ENCODE measurements at regions not wholly inside any gene's neighbourhood (a gene's known extent, or its start where the extent isn't known, plus 50 kb on each side); places are given as distances from the start of the nearest gene placed in this dataset.

GRCh38 chr9:115513148-115513547 lies 395.2 kb upstream of the TNC start:
- H3K9me2 ChIP-seq (replicated peaks; ENCODE audit: low read depth, low read length) = no peaks in the 10 kb centered on the region
- H3K4me2 ChIP-seq (ENCODE audit: low read depth, low read length, poor library complexity, severe bottlenecking) = no peak overlapping the region
- no peaks in the 10 kb centered on the region for H3K36me3 ChIP-seq (ENCODE audit: insufficient read depth, low read length)
- H3K27me3 ChIP-seq (ENCODE audit: insufficient read depth, low read length, poor library complexity, severe bottlenecking) = no peaks in the 10 kb centered on the region
- no peaks in the 10 kb centered on the region for H3F3A ChIP-seq (ENCODE audit: low read depth)
- H3K79me2 ChIP-seq (ENCODE audit: insufficient read depth, low read length) = no peaks in the 10 kb centered on the region
- H3K9me3 ChIP-seq (ENCODE audit: insufficient read depth, low read depth, low read length) = no peaks in the 10 kb centered on the region
- H3K4me3 ChIP-seq (ENCODE audit: low read length, poor library complexity, severe bottlenecking) = no peak overlapping the region
- no peak overlapping the region for H3K9ac ChIP-seq (ENCODE audit: low read depth, low read length, poor library complexity, severe bottlenecking)
- no peaks in the 10 kb centered on the region for H3K4me1 ChIP-seq (ENCODE audit: insufficient read depth, low read length, poor library complexity, severe bottlenecking)
- no peak overlapping the region for H2AFZ ChIP-seq (ENCODE audit: low read length)
- no peaks in the 10 kb centered on the region for H4K20me1 ChIP-seq (ENCODE audit: insufficient read depth, low read length, poor library complexity, severe bottlenecking)
- no peak for TF ChIP-seq EZH2phosphoT487 (IDR thresholded peaks at IDR 0.05; ENCODE audit: borderline replicate concordance)
- TF ChIP-seq, protein P1, sequence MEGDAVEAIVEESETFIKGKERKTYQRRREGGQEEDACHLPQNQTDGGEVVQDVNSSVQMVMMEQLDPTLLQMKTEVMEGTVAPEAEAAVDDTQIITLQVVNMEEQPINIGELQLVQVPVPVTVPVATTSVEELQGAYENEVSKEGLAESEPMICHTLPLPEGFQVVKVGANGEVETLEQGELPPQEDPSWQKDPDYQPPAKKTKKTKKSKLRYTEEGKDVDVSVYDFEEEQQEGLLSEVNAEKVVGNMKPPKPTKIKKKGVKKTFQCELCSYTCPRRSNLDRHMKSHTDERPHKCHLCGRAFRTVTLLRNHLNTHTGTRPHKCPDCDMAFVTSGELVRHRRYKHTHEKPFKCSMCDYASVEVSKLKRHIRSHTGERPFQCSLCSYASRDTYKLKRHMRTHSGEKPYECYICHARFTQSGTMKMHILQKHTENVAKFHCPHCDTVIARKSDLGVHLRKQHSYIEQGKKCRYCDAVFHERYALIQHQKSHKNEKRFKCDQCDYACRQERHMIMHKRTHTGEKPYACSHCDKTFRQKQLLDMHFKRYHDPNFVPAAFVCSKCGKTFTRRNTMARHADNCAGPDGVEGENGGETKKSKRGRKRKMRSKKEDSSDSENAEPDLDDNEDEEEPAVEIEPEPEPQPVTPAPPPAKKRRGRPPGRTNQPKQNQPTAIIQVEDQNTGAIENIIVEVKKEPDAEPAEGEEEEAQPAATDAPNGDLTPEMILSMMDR (conservative IDR thresholded peaks at IDR 0.05; ENCODE audit: low read length) = no peak

GRCh38 chr9:115514454-115514853 lies 396.5 kb upstream of the TNC start:
- H3K9ac ChIP-seq (ENCODE audit: low read depth, low read length, poor library complexity, severe bottlenecking) = no peak overlapping the region

GRCh38 chr9:115517335-115518075 lies 399.5 kb upstream of the TNC start:
- Histone ChIP-seq H4K20me1 (ENCODE audit: insufficient read depth, low read length, poor library complexity, severe bottlenecking) (no peaks in the 10 kb centered on the region), H3K4me1 (ENCODE audit: insufficient read depth, low read length, poor library complexity, severe bottlenecking) (no peaks in the 10 kb centered on the region), H3K27me3 (ENCODE audit: insufficient read depth, low read length, poor library complexity, severe bottlenecking) (no peaks in the 10 kb centered on the region), H3K9ac (ENCODE audit: low read depth, low read length, poor library complexity, severe bottlenecking) (no peak overlapping the region), H3K36me3 (ENCODE audit: insufficient read depth, low read length) (no peaks in the 10 kb centered on the region), H3K4me2 (ENCODE audit: low read depth, low read length, poor library complexity, severe bottlenecking) (no peak overlapping the region), H3K79me2 (ENCODE audit: insufficient read depth, low read length) (no peaks in the 10 kb centered on the region), H3K4me3 (ENCODE audit: low read length, poor library complexity, severe bottlenecking) (no peak overlapping the region), H3K9me3 (ENCODE audit: insufficient read depth, low read depth, low read length) (no peaks in the 10 kb centered on the region), H2AFZ (ENCODE audit: low read length) (no peak overlapping the region), H3K9me2 (replicated peaks; ENCODE audit: low read depth, low read length) (no peaks in the 10 kb centered on the region), H3F3A (ENCODE audit: low read depth) (no peaks in the 10 kb centered on the region)
- TF ChIP-seq EZH2phosphoT487 (IDR thresholded peaks at IDR 0.05; ENCODE audit: borderline replicate concordance) = no peak
- TF ChIP-seq, protein P1 (conservative IDR thresholded peaks at IDR 0.05; ENCODE audit: low read length) = no peak

More at GRCh38 chr9:115514454-115514853, 396.5 kb upstream of the TNC start:
- H3F3A ChIP-seq (ENCODE audit: low read depth) = no peaks in the 10 kb centered on the region
- H3K9me3 ChIP-seq (ENCODE audit: insufficient read depth, low read depth, low read length) = no peaks in the 10 kb centered on the region
- H2AFZ ChIP-seq (ENCODE audit: low read length) = no peak overlapping the region
- no peak overlapping the region for H3K4me3 ChIP-seq (ENCODE audit: low read length, poor library complexity, severe bottlenecking)
- H4K20me1 ChIP-seq (ENCODE audit: insufficient read depth, low read length, poor library complexity, severe bottlenecking) = no peaks in the 10 kb centered on the region
- no peak overlapping the region for H3K4me2 ChIP-seq (ENCODE audit: low read depth, low read length, poor library complexity, severe bottlenecking)
- no peaks in the 10 kb centered on the region for H3K9me2 ChIP-seq (replicated peaks; ENCODE audit: low read depth, low read length)
- no peaks in the 10 kb centered on the region for H3K4me1 ChIP-seq (ENCODE audit: insufficient read depth, low read length, poor library complexity, severe bottlenecking)
- no peaks in the 10 kb centered on the region for H3K27me3 ChIP-seq (ENCODE audit: insufficient read depth, low read length, poor library complexity, severe bottlenecking)
- TF ChIP-seq EZH2phosphoT487 (IDR thresholded peaks at IDR 0.05; ENCODE audit: borderline replicate concordance) = no peak
- TF ChIP-seq, protein P1 (conservative IDR thresholded peaks at IDR 0.05; ENCODE audit: low read length) = no peak
- H3K36me3 ChIP-seq (ENCODE audit: insufficient read depth, low read length) = no peaks in the 10 kb centered on the region
- H3K79me2 ChIP-seq (ENCODE audit: insufficient read depth, low read length) = no peaks in the 10 kb centered on the region

Data from Loucy (cell line).